ENCODE measurements at regions not wholly inside any gene's neighbourhood (a gene's known extent, or its start where the extent isn't known, plus 50 kb on each side); places are given as distances from the start of the nearest gene placed in this dataset.

DNA sequence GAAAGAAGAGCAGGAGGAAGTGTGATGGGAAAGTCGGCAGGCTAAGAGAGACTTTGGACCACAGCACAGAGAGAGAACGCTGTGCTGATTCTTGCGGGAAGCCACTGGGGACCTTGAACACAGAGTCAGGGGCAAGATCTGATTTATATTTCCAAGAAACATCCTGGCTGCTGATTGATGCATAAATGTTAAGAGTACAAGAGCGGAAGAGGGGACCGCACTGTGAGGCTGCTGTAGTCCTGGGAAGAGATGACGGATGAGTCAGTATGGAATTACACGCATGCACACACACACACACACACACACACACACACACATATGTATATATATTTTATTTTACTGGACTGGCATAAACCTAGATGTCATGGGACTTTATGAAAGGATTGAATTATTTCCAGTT, 865.6 kb upstream of the ID2 start:
- TF ChIP-seq POLR2A (IDR thresholded peaks at IDR 0.05; ENCODE audit: low read depth, low read length) (no peak), POLR2AphosphoS5 (IDR thresholded peaks at IDR 0.05; ENCODE audit: low read depth, low read length) (no peak), TAF1 (IDR thresholded peaks at IDR 0.05; ENCODE audit: low read depth, low read length) (no peak), PAX5 (IDR thresholded peaks at IDR 0.05; ENCODE audit: insufficient read depth, low read length, severe bottlenecking) (no peak), SPI1 (IDR thresholded peaks at IDR 0.05; ENCODE audit: low read depth, low read length) (no peak)

Data from GM12891 (cell line).